Adrenal gland (tissue), 5 donors: ENCODE measurements at regions not wholly inside any gene's neighbourhood (a gene's known extent, or its start where the extent isn't known, plus 50 kb on each side); places are given as distances from the start of the nearest gene placed in this dataset.

Experiments
- CTCF ChIP-seq, 6 experiments: fragments of 450-650 bp in 4 of 6; fragments of 200-600 bp in 2 of 6; sonication (generic) in 1 of 6; IDR thresholded peaks; 1 replicate in 5 of 6; 2 replicates in 1 of 6; pipeline versions ENCODE4 v1.5.1 to v1.8.0; 2016 to 2021; ENCODE audit warnings: antibody characterized with exemption in 6 of 6, mild to moderate bottlenecking in 2 of 6, moderate library complexity in 1 of 6
- POLR2A ChIP-seq, 2 donors: fragments of 450-650 bp; IDR thresholded peaks; one replicate each; pipeline ENCODE4 v1.6.1; 2017; ENCODE audit warnings: antibody characterized with exemption in 2 of 2, mild to moderate bottlenecking in 2 of 2, moderate library complexity in 1 of 2
- donor health status: DM: no; HTN: no; CAD: no.

- TF ChIP-seq CTCF (IDR thresholded peaks at IDR 0.05), result no peak
- no peak for TF ChIP-seq POLR2A (IDR thresholded peaks at IDR 0.05)
Measured at GRCh38 chr9:33677961-33678360, 117.4 kb upstream of the PRSS3 start.
